Activated CD8-positive, alpha-beta memory T cell treated with anti-CD3 and anti-CD28 coated beads, Interleukin-2, amount 50 U/mL, for 24 hours (primary cell): ENCODE measurements at regions not wholly inside any gene's neighbourhood (a gene's known extent, or its start where the extent isn't known, plus 50 kb on each side); places are given as distances from the start of the nearest gene placed in this dataset.

ENCODE experiments used
- DNase-seq: peaks from one replicate; pipeline ENCODE4 v3.0.0-alpha.2; 2020; ENCODE audit errors: extremely low read depth

DNA sequence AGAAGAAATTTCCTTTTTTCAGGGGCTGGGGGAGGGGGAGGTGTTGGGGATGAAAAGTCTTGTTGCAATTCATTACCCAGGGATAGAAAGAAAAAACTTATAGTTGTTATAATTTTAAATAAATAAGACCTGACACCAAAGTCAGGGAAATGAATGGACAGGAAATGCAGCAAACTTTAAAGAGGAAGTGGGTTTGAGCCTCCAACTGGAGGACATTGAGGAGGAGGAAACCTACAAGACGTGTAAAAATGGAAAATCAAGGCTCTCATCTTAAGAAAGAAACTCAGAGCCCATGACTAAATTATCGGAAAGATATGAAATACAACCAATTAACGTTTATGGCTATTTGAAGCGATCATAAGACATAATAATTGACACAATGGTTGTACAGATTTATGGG is 54.4 kb downstream of the NIBAN1 start:
- DNase-seq, result no peak

- no peak for DNase-seq
Measured at GRCh38 chr1:184915463-184916090, 58.7 kb downstream of the NIBAN1 start.

GRCh38 chr1:184914149-184914548 is 60.2 kb downstream of the NIBAN1 start:
- DNase-seq, result no peak

DNA sequence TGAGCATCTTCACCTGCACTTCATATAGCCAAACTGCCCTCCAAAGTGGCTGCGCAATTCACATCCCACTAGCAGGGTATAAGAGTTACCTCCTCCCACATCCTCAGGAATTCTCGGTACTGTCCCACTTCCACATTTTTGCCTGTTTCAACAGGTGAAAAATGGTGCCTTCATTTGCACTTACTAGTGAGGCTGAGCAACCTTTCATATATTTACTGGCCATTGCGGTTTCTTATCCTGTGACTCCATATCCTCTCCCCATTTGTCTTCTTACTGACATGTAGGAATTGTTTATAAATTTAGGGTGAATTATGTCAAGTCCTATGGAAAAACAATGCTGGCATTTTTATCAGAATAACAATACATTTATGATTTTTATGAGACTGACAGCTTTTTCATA is 61.9 kb downstream of the NIBAN1 start:
- no peak for DNase-seq

DNA sequence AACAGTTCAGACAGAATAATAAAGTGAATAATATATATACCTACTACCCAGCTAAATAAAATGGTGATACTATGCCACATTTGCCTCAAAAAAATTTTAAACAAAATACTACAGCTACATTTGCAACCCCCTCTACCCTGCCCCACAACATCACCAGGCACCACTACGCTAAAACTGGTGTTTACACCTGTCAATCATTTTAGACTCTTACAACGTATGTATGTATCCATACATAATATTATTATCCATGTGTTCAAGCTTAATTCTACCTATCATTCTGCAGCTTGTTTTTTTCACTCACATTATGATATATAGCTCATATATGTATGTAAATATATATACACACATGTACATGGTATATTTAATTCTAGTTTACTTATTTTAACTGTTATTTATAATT is 62.5 kb downstream of the NIBAN1 start:
- DNase-seq, result no peak

GRCh38 chr1:184911103-184911745 is 63.1 kb downstream of the NIBAN1 start:
- DNase-seq, result no peak

- DNase-seq, result no peak
Measured at GRCh38 chr1:184910691-184911091, 63.6 kb downstream of the NIBAN1 start.

DNA sequence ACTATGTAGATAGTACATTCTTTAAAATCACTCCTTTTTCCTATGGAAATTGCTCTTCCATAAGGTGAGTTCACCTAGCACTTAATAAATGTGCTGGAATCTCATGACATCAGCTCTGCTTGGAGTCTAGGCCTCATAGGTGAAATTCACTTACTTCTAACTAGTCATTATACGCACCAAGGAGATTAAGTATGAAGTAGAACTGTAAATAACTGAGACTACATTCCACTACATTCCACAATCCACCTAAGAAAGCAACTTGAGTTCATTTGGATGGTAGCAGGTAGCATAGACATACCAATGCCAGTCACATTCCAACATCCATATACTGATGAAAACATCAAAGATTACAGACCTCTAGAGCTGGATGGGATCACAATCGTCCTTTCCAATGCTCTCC is 64.3 kb downstream of the NIBAN1 start:
- no peak for DNase-seq

DNA sequence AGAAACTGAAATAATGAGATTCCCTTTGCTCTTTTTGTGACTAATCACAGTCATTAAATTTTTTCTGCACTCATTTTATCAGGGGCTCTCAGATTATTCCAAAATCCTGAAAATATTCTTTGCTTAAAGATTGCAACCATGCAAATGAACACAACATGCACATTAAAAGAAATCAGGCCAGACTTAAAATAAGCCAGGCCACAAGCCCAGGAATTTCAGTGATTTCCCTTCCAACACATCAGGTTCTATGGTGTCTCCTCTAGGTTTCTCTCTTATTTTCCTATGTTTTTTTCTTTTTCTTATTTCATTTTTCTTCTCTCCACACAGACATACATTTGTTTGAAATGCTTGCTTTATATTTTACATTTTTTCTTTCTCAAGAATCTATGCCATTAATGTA is 65.3 kb downstream of the NIBAN1 start:
- DNase-seq, result no peak

- DNase-seq, result no peak
Measured at GRCh38 chr1:184908506-184908905, 65.8 kb downstream of the NIBAN1 start.

GRCh38 chr1:184907500-184907899 is 66.8 kb downstream of the NIBAN1 start:
- DNase-seq, result no peak

DNA sequence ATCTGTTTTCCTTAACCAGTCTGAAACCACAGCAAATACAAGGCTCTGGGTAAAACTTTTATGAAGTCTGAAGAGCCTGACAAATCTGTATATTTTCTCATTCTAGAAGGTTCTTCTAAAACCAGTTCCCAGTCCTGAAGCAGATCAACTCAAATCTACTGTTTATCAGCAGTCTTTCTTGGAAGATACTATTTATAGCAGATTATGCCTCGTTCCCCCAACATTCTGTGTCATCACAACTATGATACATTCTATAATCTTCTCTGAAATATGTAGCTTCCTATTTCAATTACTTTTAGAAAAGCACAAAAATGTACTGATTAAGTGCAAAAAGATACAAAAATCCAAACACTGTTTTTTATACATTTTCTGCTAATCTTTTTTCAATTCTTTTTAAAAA is 67.5 kb downstream of the NIBAN1 start:
- no peak for DNase-seq

DNA sequence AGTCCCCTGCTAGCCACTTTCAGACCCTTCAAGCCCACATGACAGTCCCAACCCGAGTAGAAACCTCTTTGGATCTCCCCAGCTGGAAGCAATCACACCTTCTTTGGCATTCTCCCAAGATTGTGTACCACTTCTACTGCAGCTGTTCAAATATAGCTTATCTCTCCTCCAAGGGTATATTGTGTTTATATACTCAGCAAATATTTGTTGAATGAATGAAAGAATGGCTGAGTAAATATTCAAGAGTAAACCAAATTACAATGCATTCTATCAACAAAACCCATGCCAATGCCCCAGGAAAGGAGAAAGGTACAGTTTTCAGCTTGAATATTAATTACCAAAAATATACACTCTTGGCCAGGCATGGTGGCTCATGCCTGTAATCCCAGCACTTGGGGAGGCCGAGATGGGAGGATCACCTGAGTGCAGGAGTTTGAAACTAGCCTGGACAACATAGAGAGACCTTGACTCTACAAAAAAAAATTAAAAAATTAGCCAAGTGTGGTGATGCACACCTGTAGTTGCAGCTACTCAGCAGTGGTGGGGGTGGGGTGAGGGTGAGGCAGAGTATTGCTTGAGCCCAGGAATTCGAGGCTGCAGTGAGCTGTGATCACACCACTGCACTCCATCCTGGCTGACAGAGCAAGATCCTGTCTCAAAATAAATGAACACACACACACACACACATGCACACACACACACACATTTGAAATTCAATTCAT is 68.5 kb downstream of the NIBAN1 start:
- DNase-seq, result no peak

DNA sequence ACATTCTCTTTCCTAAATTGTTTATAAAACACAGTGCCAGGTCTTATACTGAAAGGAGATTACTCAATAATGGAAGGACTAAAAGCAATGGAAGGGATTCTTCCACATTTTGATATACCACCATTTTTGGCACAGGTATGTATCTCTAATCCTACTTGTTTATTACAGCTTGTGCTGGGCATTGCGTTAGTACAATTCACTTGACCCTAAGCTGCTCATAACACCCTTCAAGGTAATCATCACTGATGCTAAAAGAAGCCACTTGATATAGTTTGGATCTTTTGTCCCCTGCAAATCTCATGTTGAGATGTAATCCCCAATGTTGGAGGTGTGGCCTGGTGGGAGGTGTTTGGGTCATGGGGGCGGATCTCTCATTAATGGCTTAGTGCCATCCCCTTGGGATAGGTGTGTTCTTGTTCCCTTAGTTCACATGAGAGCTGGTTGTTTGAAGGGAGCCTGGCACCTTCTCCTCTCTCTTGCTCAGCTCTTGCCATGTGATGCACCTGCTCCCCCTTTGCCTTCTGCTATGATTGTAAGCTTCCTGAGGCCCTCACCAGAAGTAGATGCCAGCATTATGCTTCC is 71.1 kb downstream of the NIBAN1 start:
- no peak for DNase-seq

DNA sequence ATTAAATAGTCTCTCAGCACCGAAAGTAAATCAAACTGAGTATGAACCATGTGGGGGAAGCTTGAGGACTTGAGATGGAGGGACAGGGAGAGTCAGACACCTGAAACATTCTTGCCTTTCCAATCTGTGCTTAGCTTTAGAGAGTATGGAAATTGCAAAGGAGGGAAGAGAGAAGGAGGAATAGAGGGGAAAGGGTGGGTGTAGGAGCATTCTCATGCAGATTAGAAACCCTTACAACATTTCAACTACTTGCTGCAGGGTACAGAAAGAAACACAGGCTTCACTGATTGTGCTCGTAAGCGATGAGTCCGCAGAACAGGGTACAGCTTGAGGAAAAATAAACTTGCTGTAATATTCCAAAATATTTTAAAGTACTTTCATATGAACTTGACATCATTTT is 73.8 kb downstream of the NIBAN1 start:
- no peak for DNase-seq

DNA sequence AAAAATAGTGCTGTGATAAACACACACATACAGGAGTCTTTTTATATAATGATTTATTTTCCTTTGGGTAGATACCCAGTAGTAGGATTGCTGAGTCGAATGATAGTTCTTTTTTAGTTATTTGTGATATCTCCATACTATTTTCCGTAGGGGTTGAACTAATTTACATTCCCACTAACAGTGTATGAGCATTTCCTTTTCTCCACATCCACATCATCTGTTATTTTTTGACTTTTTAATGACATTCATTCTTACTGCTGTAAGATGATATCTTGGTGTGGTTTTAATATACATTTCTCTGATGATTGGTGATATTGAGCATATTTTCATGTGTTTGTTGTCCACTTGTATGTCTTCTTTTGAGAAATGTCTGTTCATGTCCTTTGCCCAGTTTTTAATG is 78.3 kb downstream of the NIBAN1 start:
- DNase-seq, result no peak

DNA sequence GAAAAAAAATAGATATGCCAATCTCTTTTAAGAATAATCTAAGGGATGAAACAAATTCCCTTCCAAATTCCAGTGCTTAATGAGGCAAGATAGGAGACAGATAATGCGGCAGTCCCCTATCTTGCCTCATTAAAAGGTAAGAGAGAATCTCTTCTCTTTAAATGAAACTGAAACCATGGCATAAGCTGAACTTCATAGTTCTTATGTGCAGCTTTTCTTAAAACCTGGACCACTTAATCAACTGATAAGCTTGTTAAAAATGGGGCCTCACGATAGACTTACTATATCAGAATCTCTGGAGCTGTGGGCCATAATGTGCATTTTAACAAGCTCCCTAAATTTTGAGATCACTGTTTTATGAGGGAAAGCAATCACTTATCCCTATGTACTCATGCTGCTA is 79.2 kb downstream of the NIBAN1 start:
- no peak for DNase-seq

- DNase-seq, result no peak
Measured at GRCh38 chr1:184893695-184894094, 80.6 kb downstream of the NIBAN1 start.

- DNase-seq, result no peak
Measured at GRCh38 chr1:184892116-184892515, 82.2 kb downstream of the NIBAN1 start.

DNA sequence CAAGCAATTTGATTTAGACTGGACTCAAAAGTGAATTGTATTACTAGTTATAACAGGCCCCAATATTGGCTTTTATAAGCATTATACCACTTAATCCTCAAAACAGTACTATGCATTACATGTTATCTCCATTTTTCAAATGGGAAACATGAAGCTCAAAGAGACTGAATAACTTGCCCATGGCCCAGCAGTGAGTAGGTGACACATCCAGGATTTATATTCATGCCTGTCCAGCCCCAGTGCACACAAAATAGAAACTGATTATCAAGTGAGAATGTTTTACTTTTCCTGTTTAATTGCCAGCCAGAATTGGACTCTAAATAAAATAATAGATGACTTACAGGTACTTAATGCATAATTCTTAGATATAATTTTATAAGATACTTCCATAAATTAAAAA is 82.9 kb downstream of the NIBAN1 start:
- no peak for DNase-seq

GRCh38 chr1:184890539-184890973 is 83.8 kb downstream of the NIBAN1 start:
- DNase-seq, result no peak

- no peak for DNase-seq
Measured at GRCh38 chr1:184889902-184890301, 84.4 kb downstream of the NIBAN1 start.

GRCh38 chr1:184889166-184889565 is 85.1 kb downstream of the NIBAN1 start:
- DNase-seq, result no peak
